GM20000 (cell line): ENCODE measurements at regions not wholly inside any gene's neighbourhood (a gene's known extent, or its start where the extent isn't known, plus 50 kb on each side); places are given as distances from the start of the nearest gene placed in this dataset.

Experiments used
- DNase-seq: peaks from one replicate; pipeline ENCODE4 v3.0.0; 2012; ENCODE audit warnings: low spot score
- CTCF ChIP-seq: IDR thresholded peaks from 2 replicates; pipeline ENCODE4 v1.5.1; 2012; ENCODE audit warnings: mild to moderate bottlenecking, control low read depth; ENCODE audit errors: extremely low read depth, missing control alignments

GRCh38 chr12:125455556-125455955 lies 390.3 kb downstream of the AACS start:
- DNase-seq: no peak
- TF ChIP-seq CTCF: no peak

GRCh38 chr12:125458552-125459268 lies 393.5 kb downstream of the AACS start:
- TF ChIP-seq CTCF: no peak
- DNase-seq: no peak

GRCh38 chr12:125461831-125462230 lies 396.6 kb downstream of the AACS start:
- no peak for TF ChIP-seq CTCF
- DNase-seq: no peak

GRCh38 chr12:125463386-125463785 lies 398.2 kb downstream of the AACS start:
- DNase-seq: no peak
- no peak for TF ChIP-seq CTCF

DNA sequence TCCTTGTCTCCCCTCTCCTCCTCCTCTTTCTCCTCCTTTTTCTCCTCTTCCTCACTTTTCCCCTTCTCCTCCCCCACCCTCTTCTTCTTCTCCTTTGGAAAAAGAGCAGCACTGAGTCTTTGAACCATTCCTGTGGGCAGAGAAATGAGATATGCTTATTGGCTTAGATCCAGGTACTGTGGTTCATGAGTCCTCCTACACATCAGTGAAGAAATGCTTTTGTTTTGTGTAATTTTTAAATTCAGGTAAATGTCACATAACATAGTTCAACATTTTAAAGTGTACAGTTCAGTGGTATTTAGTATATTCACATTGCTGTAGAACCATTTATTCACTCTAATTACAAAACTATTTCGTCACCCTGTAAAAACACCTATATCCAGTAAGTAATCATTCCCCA lies 402.1 kb downstream of the AACS start:
- TF ChIP-seq CTCF: no peak
- DNase-seq: no peak

- DNase-seq: no peak
- TF ChIP-seq CTCF: no peak
These were observed 404.4 kb downstream of the AACS start for GRCh38 chr12:125469683-125470082.

- DNase-seq: peak; percentile 52
- no peak for TF ChIP-seq CTCF
These were observed 405.9 kb downstream of the AACS start for GRCh38 chr12:125470838-125471783.
